Retinal pigment epithelial cell (primary cell): ENCODE measurements at regions not wholly inside any gene's neighbourhood (a gene's known extent, or its start where the extent isn't known, plus 50 kb on each side); places are given as distances from the start of the nearest gene placed in this dataset.

Experiments used
- DNase-seq: peaks from one replicate; pipeline ENCODE4 v3.0.0-alpha.2; 2010; ENCODE audit warnings: low read depth
- H3K4me3 ChIP-seq: 2 replicates; pipeline ENCODE4 v1.5.1; 2011; ENCODE audit warnings: mild to moderate bottlenecking, low read length, control low read depth, moderate library complexity
- TF ChIP-seq, protein P1 (sequence below): conservative IDR thresholded peaks from 2 replicates; pipeline ENCODE4 v1.5.1; 2011; ENCODE audit warnings: low read depth, low read length, control low read depth, inconsistent platforms

DNA sequence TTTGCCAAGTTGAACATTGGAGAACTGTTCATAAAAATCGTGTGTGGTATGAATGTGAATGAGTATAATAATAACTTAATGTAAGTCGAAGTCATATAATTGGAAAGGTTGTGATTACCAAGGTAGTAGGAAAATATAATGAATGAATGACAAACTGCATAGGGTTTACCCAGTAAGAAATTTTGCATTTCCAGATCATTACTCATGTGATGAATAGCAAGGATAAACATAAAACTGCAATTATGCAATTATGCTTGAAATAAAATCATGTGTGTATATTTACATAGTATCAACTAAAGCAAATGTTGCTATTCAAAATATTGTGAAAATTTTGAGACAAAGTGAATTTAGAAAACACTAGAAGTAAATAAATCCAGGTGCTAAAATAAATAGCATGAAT lies 1108.7 kb upstream of the TMEFF2 start:
- TF ChIP-seq, protein P1, sequence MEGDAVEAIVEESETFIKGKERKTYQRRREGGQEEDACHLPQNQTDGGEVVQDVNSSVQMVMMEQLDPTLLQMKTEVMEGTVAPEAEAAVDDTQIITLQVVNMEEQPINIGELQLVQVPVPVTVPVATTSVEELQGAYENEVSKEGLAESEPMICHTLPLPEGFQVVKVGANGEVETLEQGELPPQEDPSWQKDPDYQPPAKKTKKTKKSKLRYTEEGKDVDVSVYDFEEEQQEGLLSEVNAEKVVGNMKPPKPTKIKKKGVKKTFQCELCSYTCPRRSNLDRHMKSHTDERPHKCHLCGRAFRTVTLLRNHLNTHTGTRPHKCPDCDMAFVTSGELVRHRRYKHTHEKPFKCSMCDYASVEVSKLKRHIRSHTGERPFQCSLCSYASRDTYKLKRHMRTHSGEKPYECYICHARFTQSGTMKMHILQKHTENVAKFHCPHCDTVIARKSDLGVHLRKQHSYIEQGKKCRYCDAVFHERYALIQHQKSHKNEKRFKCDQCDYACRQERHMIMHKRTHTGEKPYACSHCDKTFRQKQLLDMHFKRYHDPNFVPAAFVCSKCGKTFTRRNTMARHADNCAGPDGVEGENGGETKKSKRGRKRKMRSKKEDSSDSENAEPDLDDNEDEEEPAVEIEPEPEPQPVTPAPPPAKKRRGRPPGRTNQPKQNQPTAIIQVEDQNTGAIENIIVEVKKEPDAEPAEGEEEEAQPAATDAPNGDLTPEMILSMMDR: no peak
- DNase-seq: no peak

DNA sequence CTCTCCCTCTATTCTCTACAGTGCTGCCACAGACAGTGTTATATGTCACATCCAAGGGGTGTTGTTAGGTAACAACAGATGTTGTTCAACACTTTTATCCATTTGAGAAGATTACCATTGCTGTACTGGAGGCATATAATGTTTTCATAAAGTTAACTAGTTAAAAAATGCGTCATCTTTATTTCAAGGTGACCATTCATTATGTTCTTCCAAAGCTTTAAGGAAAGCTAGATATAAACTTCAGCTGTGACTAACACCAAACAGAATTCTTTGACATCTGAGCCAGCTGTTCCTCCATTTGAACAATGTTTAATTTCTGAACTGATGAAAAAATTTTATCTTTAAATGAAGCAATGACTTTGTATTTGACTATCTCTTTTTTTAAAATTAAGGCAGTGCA lies 1099.6 kb upstream of the TMEFF2 start:
- DNase-seq: no peak
- TF ChIP-seq, protein P1: no peak
- H3K4me3 ChIP-seq: no peak overlapping the region

More for the DNA sequence above, 1108.7 kb upstream of the TMEFF2 start:
- H3K4me3 ChIP-seq: no peak overlapping the region

- TF ChIP-seq, protein P1: no peak
- no peak for DNase-seq
- H3K4me3 ChIP-seq: no peak overlapping the region
Observed at GRCh38 chr2:193279361-193279760, 1084.6 kb upstream of the TMEFF2 start.

- TF ChIP-seq, protein P1: no peak
- H3K4me3 ChIP-seq: no peak overlapping the region
- DNase-seq: no peak
Observed at GRCh38 chr2:193276988-193277387, 1082.3 kb upstream of the TMEFF2 start.

DNA sequence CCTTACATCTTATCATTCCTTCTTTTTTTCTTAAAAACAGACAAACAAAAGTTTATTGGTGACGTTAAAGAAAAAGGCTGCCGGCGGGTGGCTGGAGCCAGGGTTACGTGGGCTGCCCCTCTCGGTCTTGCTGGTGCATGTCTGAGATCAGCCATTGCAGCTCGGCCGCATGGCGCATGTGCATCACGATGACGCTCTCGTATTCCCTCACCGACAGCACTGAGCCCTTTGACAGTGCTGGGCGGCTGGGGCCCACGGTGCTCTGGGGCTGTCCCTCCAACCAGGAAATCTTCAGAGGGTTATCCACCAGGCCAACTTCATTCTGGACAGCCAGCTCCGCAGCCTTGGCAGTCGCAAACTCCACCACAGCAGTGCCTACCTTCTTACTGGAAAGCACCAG lies 1081.8 kb upstream of the TMEFF2 start:
- TF ChIP-seq, protein P1: no peak
- no peak overlapping the region for H3K4me3 ChIP-seq
- no peak for DNase-seq

- DNase-seq: no peak
- TF ChIP-seq, protein P1: no peak
- H3K4me3 ChIP-seq: no peak overlapping the region
Observed at GRCh38 chr2:193276069-193276468, 1081.3 kb upstream of the TMEFF2 start.

- TF ChIP-seq, protein P1: no peak
- no peak overlapping the region for H3K4me3 ChIP-seq
- DNase-seq: no peak
Observed at GRCh38 chr2:193272011-193272410, 1077.3 kb upstream of the TMEFF2 start.
